NB4 (cell line): ENCODE measurements at regions not wholly inside any gene's neighbourhood (a gene's known extent, or its start where the extent isn't known, plus 50 kb on each side); places are given as distances from the start of the nearest gene placed in this dataset.

Experiments used
- DNase-seq: peaks from one replicate; pipeline ENCODE4 v3.0.0; 2010; ENCODE audit warnings: low read depth
- H3K4me3 ChIP-seq: one replicate; pipeline ENCODE4 v1.5.1; 2011; ENCODE audit warnings: mild to moderate bottlenecking, low read depth, low read length, moderate library complexity
- MYC ChIP-seq: IDR thresholded peaks from 2 replicates; pipeline ENCODE4 v1.6.1; 2011; ENCODE audit warnings: low read depth, low read length
- POLR2A ChIP-seq: IDR thresholded peaks from 2 replicates; pipeline ENCODE4 v1.6.1; 2011; ENCODE audit warnings: mild to moderate bottlenecking; ENCODE audit not compliant: insufficient read length; ENCODE audit errors: extremely low read depth
- TF ChIP-seq, protein P1 (sequence below): IDR thresholded peaks from 2 replicates; pipeline ENCODE4 v1.6.1; 2011; ENCODE audit warnings: low read depth, low read length
- TF ChIP-seq, protein P2 (sequence below): IDR thresholded peaks from one replicate; pipeline ENCODE4 v1.5.1; 2012; ENCODE audit warnings: low read depth, low read length

DNA sequence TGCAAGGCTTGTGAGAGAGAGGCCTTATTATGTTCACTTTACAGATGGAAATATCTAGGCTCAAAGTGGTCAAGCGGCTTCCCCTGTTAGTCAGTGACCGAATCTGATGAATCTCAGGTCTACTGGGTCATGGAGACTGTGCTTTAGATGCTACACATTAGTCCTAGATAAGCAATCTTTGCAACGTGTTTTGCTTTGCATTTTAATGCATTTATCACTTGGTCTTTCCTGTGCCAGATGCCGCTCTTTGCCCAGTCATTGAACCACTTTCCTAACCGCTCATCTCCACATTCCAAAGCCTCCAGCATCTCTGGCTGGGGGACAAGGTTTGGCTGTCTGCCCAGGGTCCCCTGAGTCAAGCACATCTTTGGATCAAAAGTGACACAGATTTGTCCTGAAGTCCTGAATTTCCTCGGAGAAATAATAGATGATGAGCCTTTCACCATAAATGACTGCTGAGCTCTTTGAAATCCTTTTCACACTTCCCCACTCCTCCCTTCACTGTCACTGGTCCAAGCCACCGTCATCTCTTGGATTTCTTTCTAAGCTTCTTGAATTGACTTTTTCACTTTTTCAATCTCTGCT, 96.0 kb upstream of the USP24 start:
- TF ChIP-seq MYC (no peak), POLR2A (no peak)
- TF ChIP-seq, protein P1, sequence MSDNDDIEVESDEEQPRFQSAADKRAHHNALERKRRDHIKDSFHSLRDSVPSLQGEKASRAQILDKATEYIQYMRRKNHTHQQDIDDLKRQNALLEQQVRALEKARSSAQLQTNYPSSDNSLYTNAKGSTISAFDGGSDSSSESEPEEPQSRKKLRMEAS = no peak
- TF ChIP-seq, protein P2, sequence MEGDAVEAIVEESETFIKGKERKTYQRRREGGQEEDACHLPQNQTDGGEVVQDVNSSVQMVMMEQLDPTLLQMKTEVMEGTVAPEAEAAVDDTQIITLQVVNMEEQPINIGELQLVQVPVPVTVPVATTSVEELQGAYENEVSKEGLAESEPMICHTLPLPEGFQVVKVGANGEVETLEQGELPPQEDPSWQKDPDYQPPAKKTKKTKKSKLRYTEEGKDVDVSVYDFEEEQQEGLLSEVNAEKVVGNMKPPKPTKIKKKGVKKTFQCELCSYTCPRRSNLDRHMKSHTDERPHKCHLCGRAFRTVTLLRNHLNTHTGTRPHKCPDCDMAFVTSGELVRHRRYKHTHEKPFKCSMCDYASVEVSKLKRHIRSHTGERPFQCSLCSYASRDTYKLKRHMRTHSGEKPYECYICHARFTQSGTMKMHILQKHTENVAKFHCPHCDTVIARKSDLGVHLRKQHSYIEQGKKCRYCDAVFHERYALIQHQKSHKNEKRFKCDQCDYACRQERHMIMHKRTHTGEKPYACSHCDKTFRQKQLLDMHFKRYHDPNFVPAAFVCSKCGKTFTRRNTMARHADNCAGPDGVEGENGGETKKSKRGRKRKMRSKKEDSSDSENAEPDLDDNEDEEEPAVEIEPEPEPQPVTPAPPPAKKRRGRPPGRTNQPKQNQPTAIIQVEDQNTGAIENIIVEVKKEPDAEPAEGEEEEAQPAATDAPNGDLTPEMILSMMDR = no peak
- DNase-seq = no peak
- no peak overlapping the region for H3K4me3 ChIP-seq

DNA sequence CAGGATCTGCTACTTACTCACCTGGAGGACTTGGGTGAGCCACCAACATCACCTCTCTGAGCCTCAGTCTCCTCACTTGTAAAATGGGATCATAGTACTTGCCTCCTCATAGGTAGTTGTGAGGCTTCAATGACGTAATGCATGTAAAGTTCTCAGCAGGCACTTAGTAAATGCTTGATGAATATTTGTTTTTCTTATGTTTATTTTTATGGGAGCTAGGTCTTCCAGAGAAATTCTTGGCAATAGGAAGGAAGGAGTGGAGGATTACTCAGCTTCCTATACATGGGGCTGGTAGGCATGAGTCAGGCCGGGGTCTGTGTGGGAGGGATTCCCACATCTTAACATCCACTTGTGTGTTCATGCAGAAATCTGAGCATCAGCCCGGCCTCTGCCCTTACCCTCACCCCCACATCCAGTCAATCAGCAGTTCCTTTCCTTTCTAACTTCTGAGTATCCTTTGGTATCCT, 95.4 kb upstream of the USP24 start:
- no peak overlapping the region for H3K4me3 ChIP-seq
- TF ChIP-seq MYC = no peak
- TF ChIP-seq, protein P2 = no peak
- TF ChIP-seq, protein P1 = no peak
- TF ChIP-seq POLR2A = no peak
- peak; percentile 45 for DNase-seq

DNA sequence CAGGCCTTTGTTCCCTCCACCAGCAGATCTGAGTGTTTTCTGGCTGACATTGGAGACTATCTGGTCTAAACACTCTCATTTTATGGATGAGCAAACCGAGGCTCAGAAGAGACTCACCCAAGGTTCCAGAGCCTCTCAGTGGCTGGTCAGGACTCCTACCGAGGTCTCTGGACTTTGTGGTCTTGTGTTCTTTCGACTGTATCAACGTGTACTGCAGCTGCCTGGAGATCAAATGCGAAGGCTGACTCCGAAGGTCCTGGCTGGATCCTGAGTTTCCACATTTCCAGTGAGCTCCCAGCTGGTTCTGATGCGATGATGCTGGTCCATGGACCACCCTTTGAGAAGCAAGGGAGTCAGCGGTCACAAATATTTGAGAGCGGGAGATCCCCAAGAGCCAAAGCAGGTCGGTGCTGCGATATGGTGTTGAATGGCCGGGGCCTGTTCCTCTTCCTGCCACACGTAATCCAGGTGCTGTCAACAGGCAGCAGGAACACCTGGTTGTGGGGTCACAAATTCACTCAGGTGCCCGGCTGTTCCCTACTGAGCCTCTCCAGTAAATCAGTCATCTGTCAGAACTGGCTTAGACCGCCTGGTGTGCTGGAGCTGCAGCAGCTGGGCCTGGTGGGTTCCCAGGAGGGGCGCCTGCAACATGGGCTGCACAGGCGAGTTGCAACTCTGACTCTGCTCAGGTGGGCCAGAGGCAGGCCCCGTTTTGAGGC, 94.8 kb upstream of the USP24 start:
- TF ChIP-seq, protein P1 = no peak
- TF ChIP-seq MYC = no peak
- TF ChIP-seq, protein P2 = no peak
- no peak for TF ChIP-seq POLR2A
- no peak for DNase-seq
- no peak overlapping the region for H3K4me3 ChIP-seq

DNA sequence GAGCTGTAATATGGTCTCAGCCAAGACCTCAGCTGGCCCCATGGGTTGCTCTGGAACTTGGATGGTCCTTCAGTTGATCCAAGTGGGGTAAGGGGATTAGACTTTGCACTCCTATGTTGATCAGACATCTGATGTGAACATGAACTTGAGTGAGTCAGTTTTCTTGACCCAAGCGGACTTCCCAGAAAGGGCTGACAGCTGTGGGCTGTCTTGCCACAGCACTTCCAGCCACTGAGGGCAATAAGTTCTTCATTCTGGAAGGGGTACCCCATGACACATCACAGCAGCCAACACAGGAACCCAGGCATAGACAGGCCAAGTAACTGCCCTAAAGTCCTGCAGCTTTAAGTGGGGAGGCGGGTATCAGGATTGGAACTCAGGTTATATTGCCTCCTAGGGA, 93.9 kb upstream of the USP24 start:
- no peak overlapping the region for H3K4me3 ChIP-seq
- DNase-seq = no peak
- no peak for TF ChIP-seq POLR2A
- TF ChIP-seq, protein P1 = no peak
- no peak for TF ChIP-seq MYC
- TF ChIP-seq, protein P2 = no peak

DNA sequence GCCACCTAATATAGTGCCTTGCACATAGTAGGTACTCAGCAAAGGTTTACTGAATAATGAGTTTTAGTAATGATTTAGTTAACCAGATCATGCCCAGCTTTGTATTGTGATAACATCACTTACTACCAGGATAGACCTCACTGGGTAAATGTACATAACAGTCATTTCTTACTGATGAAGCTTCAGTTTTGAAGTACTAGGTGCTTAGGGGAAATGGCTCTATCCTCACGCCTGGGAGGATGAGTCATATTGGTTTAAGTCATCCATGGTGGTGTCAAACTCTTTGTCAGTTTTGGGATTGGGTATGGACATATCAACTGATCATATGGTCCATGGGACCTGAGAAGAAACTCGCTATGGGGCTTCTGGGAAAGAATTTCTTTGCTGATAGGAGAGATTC, 90.6 kb upstream of the USP24 start:
- no peak for DNase-seq
- no peak overlapping the region for H3K4me3 ChIP-seq
- TF ChIP-seq MYC (no peak), POLR2A (no peak)
- TF ChIP-seq, protein P2 = no peak
- TF ChIP-seq, protein P1 = no peak
